GM12878 (cell line): ENCODE measurements at regions not wholly inside any gene's neighbourhood (a gene's known extent, or its start where the extent isn't known, plus 50 kb on each side); places are given as distances from the start of the nearest gene placed in this dataset.

Source experiments
- ATAC-seq: fragments of 200-7000 bp; cut with Tn5 transposase; 3 replicates; pipeline ENCODE4 v1.9.1; 2020; ENCODE audit warnings: mild to moderate bottlenecking, moderate library complexity
- BruUV-seq: library from RNA; stranded (reverse); fragments of 400-500 nt; replicated peaks from 2 replicates; lab custom pipeline; 2021; lab: Mats Ljungman, UMichigan
- CTCF ChIA-PET: fragments of 300-600 bp; sonication (Branson Sonifier 250); formaldehyde crosslinking; extraction: SDS; loops from one replicate; lab custom pipeline; 2021; ENCODE audit warnings: inconsistent platforms; lab: Yijun Ruan, JAX
- POLR2A ChIA-PET: fragments of 350-600 bp; formaldehyde crosslinking; extraction: SDS; loops from one replicate; lab custom pipeline; 2021; ENCODE audit warnings: inconsistent platforms; lab: Charles Lee
- RAD21 ChIA-PET: fragments of 300-600 bp; sonication (Branson Sonifier 250); formaldehyde crosslinking; loops from one replicate; lab custom pipeline; 2023; ENCODE audit warnings: antibody characterized with exemption; ENCODE audit not compliant: unreplicated experiment; lab: Charles Lee
- SMC1A ChIA-PET: fragments of 300-600 bp; sonication (Branson Sonifier 250); formaldehyde crosslinking; loops from one replicate; lab custom pipeline; 2023; ENCODE audit not compliant: unreplicated experiment, uncharacterized antibody; lab: Charles Lee
- DNase-seq: peaks from one replicate; pipeline ENCODE4 v3.0.0-alpha.2; 2011; ENCODE audit warnings: low read depth, low spot score
- FAIRE-seq: peaks from 3 replicates; lab custom pipeline; 2011; peaks lifted over from hg19 to GRCh38; lab: Jason Lieb, UNC
- H2AFZ ChIP-seq: 2 replicates; pipeline ENCODE4 v1.6.0; 2011; ENCODE audit warnings: low read depth, low read length, control low read depth; ENCODE audit not compliant: control insufficient read depth
- H3K27ac ChIP-seq: 2 replicates; pipeline ENCODE4 v1.5.1; 2011; ENCODE audit warnings: control low read depth; ENCODE audit not compliant: control insufficient read depth, insufficient read depth
- H3K27me3 ChIP-seq, 2 experiments: replicated peaks in 1 of 2; 2 replicates each; pipeline versions ENCODE4 v1.6.0 to v1.6.1; 2011; ENCODE audit warnings: low read length in 1 of 2; ENCODE audit not compliant: control insufficient read depth in 2 of 2, insufficient read depth in 2 of 2
- H3K36me3 ChIP-seq, 2 experiments: 2 replicates each; pipeline ENCODE4 v1.5.1; 2011; ENCODE audit warnings: low read length in 1 of 2; ENCODE audit not compliant: control insufficient read depth in 2 of 2, insufficient read depth in 2 of 2
- H3K4me1 ChIP-seq: 2 replicates; pipeline ENCODE4 v1.6.1; 2011; ENCODE audit warnings: mild to moderate bottlenecking, low read length, moderate library complexity, mixed read lengths; ENCODE audit not compliant: control insufficient read depth, insufficient read depth
- H3K4me2 ChIP-seq: 2 replicates; pipeline ENCODE4 v1.6.0; 2011; ENCODE audit warnings: control low read depth; ENCODE audit not compliant: control insufficient read depth, insufficient read depth
- H3K4me3 ChIP-seq: fragments of 200-600 bp; sonication (generic); 2 replicates; pipeline ENCODE4 v1.5.1; 2016
- H3K79me2 ChIP-seq: 2 replicates; pipeline ENCODE4 v1.6.0; 2011; ENCODE audit warnings: low read length; ENCODE audit not compliant: control insufficient read depth, insufficient read depth
- H3K9ac ChIP-seq: 2 replicates; pipeline ENCODE4 v1.8.0; 2011; ENCODE audit warnings: low read length, control low read depth, mixed read lengths; ENCODE audit not compliant: control insufficient read depth, insufficient read depth
- H3K9me3 ChIP-seq: replicated peaks from 3 replicates; pipeline ENCODE4 v1.5.1; 2011; ENCODE audit warnings: mild to moderate bottlenecking, low read length; ENCODE audit not compliant: control insufficient read depth, insufficient read depth
- H4K20me1 ChIP-seq: 2 replicates; pipeline ENCODE4 v1.6.0; 2011; ENCODE audit not compliant: control insufficient read depth, insufficient read depth
- EGR1 ChIP-seq, 2 experiments: IDR thresholded peaks; 1 replicate in 1 of 2; 2 replicates in 1 of 2; pipeline ENCODE4 v1.6.1; 2011 to 2012; ENCODE audit warnings: low read depth in 2 of 2, low read length in 2 of 2, borderline replicate concordance in 1 of 2, mild to moderate bottlenecking in 1 of 2, moderate library complexity in 1 of 2
- HDAC6 ChIP-seq: fragments of 200-600 bp; sonication (generic); IDR thresholded peaks from one replicate; pipeline ENCODE4 v1.8.0; 2017; ENCODE audit warnings: antibody characterized with exemption; ENCODE audit not compliant: unreplicated experiment
- IKZF2 ChIP-seq, 2 experiments: fragments of 450-650 bp; IDR thresholded peaks; 2 replicates each; pipeline ENCODE4 v1.6.1; 2017; ENCODE audit warnings: mild to moderate bottlenecking in 2 of 2, moderate library complexity in 2 of 2
- JUNB ChIP-seq: IDR thresholded peaks from 2 replicates; pipeline ENCODE4 v1.6.1; 2016; ENCODE audit warnings: antibody characterized with exemption, mild to moderate bottlenecking
- KLF5 ChIP-seq: fragments of 450-650 bp; IDR thresholded peaks from 2 replicates; pipeline ENCODE4 v1.6.1; 2014; ENCODE audit warnings: mild to moderate bottlenecking; ENCODE audit not compliant: partially characterized antibody
- REST ChIP-seq: IDR thresholded peaks from 2 replicates; pipeline ENCODE4 v1.6.1; 2012; ENCODE audit warnings: mild to moderate bottlenecking, low read depth, low read length
- SIX5 ChIP-seq: IDR thresholded peaks from 2 replicates; pipeline ENCODE4 v1.6.1; 2011; ENCODE audit warnings: mild to moderate bottlenecking, low read depth, low read length, moderate library complexity; ENCODE audit not compliant: severe bottlenecking
- SREBF1 ChIP-seq: IDR thresholded peaks from 2 replicates; pipeline ENCODE4 v1.6.1; 2012; ENCODE audit warnings: mild to moderate bottlenecking, low read length
- ZBED1 ChIP-seq: IDR thresholded peaks from 2 replicates; pipeline ENCODE4 v1.6.1; 2016; ENCODE audit warnings: borderline replicate concordance
- ZBTB11 ChIP-seq: fragments of 450-650 bp; formaldehyde crosslinking; IDR thresholded peaks from 2 replicates; pipeline ENCODE4 v1.5.0; 2022; ENCODE audit warnings: mild to moderate bottlenecking, missing genetic modification characterization
- ZBTB40 ChIP-seq: fragments of 450-650 bp; IDR thresholded peaks from 2 replicates; pipeline ENCODE4 v1.6.1; 2016; ENCODE audit warnings: mild to moderate bottlenecking, moderate library complexity, borderline replicate concordance
- whole genome bisulfite sequencing: methylation state at CpG from one replicate; pipeline ENCODE4 v1.1.6; 2016; ENCODE audit warnings: low lambda C conversion rate; ENCODE audit not compliant: insufficient replicate concordance, insufficient coverage; ENCODE audit errors: missing lambda C conversion rate; 5-methylcytosine and 5-hydroxymethylcytosine counted together
- in situ Hi-C: fragments of 300-500 bp; cut with MboI; formaldehyde crosslinking; loops from 9 replicates; pipeline ENCODE4 v1.14.3; 2018; ENCODE audit warnings: mixed read lengths
- intact Hi-C: fragments of 100-400 bp; cut with micrococcal nuclease; formaldehyde crosslinking; loops from one replicate; pipeline ENCODE4 v1.14.2; 2022; ENCODE audit not compliant: unreplicated experiment
- TF ChIP-seq, protein P1 (sequence below): IDR thresholded peaks from 2 replicates; pipeline ENCODE4 v1.6.1; 2012; ENCODE audit warnings: low read depth, low read length, improper control_type of control experiment

DNA sequence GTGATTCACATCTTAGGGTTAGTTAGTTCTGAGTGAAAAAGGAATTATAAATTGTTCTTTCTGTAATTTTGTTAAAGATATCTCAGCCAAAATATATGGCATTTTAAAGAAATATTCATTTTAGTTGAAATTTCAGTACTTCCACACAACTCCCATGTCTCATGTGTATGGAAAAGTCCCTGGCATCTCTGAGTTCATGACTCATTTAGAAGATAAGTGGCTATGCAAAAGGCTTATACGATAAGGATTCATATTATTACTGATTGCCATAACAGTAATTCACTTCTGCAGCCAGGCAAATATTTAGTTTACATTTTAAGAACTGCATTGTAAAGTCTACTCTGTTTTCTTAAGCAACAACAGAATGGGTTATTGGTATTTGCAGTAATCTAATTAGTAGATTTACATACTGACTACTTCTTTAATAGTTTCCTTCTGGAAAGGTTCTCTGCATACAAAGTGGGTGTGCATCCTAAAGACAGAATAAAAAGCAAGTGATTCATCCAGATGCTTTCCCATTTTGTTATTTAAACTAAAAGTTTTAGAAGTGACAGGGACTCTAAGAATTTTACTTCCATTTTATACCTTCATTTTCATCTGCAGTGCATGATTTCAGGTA is 682.4 kb upstream of the PABPC4L start (continued):
- TF ChIP-seq ZBTB40 = no peak
- no peak for TF ChIP-seq EGR1 (IDR thresholded peaks at IDR 0.05; ENCODE audit: borderline replicate concordance in 1 of 2, low read depth in 2 of 2, low read length in 2 of 2)
- TF ChIP-seq KLF5 = no peak
- no peak for TF ChIP-seq JUNB
- TF ChIP-seq IKZF2 (IDR thresholded peaks at IDR 0.05) = no peak
- no peak for TF ChIP-seq ZBED1
- no peak for TF ChIP-seq SREBF1
- no peak for TF ChIP-seq HDAC6
- TF ChIP-seq, all 136 proteins: peak for 0

- Histone ChIP-seq H2AFZ (no peak overlapping the region), H3K27me3 (no peaks in the 10 kb centered on the region), H3K4me3 (no peak overlapping the region), H3K4me2 (no peak overlapping the region), H4K20me1 (no peaks in the 10 kb centered on the region), H3K27ac (no peak overlapping the region), H3K9me3 (no peaks in the 10 kb centered on the region; the same call in 2 of the 3 replicates), H3K36me3 (no peaks in the 10 kb centered on the region), H3K79me2 (no peaks in the 10 kb centered on the region), H3K9ac (no peak overlapping the region), H3K4me1 (no peaks in the 10 kb centered on the region)
- ChIA-PET RAD21 (no interaction called here), SMC1A (no interaction called here), CTCF (no interaction called here), POLR2A (no interaction called here)
- intact Hi-C loops (no loop called here), in situ Hi-C loops (no loop called here)
- ATAC-seq (no peak), FAIRE-seq (no peak), DNase-seq (no peak)
- no TSS peak for BruUV-seq
- 0% methylated on average over 1 of the region's 1 CpG for WGBS
- no peak for TF ChIP-seq ZBED1
- TF ChIP-seq ZBTB11 = no peak
- TF ChIP-seq SIX5 = no peak
- TF ChIP-seq, protein P1, sequence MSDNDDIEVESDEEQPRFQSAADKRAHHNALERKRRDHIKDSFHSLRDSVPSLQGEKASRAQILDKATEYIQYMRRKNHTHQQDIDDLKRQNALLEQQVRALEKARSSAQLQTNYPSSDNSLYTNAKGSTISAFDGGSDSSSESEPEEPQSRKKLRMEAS = no peak
- TF ChIP-seq REST = no peak
These were observed 677.4 kb upstream of the PABPC4L start for GRCh38 chr4:134879019-134879418.
